AG04450 (cell line): ENCODE measurements at regions not wholly inside any gene's neighbourhood (a gene's known extent, or its start where the extent isn't known, plus 50 kb on each side); places are given as distances from the start of the nearest gene placed in this dataset.

Source experiments
- CTCF ChIA-PET: fragments of 300-600, 350-600 bp; formaldehyde crosslinking; extraction: SDS; loops from one replicate; lab custom pipeline; 2022; ENCODE audit warnings: antibody characterized with exemption, inconsistent platforms; lab: Charles Lee
- POLR2A ChIA-PET: fragments of 350-600 bp; formaldehyde crosslinking; extraction: SDS; loops from one replicate; lab custom pipeline; 2021; ENCODE audit warnings: antibody characterized with exemption, inconsistent platforms; lab: Yijun Ruan, JAX
- DNase-seq: peaks from one replicate; pipeline ENCODE4 v3.0.0-alpha.2; 2011; ENCODE audit warnings: low read depth, low spot score
- H3K27ac ChIP-seq: one replicate; pipeline ENCODE4 v1.5.1; 2012; ENCODE audit warnings: low read depth, low read length, control low read depth
- H3K27me3 ChIP-seq: one replicate; pipeline ENCODE4 v1.6.0; 2012; ENCODE audit warnings: low read length; ENCODE audit not compliant: control insufficient read depth, insufficient read depth
- H3K4me3 ChIP-seq: 2 replicates; pipeline ENCODE4 v1.5.1; 2011; ENCODE audit warnings: mild to moderate bottlenecking, low read depth, low read length, control low read depth
- H3K9me3 ChIP-seq: 2 replicates; pipeline ENCODE4 v1.5.1; 2012; ENCODE audit warnings: low read length; ENCODE audit not compliant: control insufficient read depth, insufficient read depth
- CTCF ChIP-seq: IDR thresholded peaks from 2 replicates; pipeline ENCODE4 v1.5.1; 2011; ENCODE audit warnings: low read depth, low read length, control low read depth, inconsistent platforms

GRCh38 chr4:10737337-10737736 lies 52.8 kb upstream of the CLNK start:
- H3K27me3 ChIP-seq, result peaks cover 5% of the 10 kb centered on the region
- no peak for TF ChIP-seq CTCF
- H3K27ac ChIP-seq, result no peak overlapping the region
- ChIA-PET CTCF (no interaction called here), POLR2A (no interaction called here)
- H3K4me3 ChIP-seq, result no peak overlapping the region
- no peak for DNase-seq
- no peaks in the 10 kb centered on the region for H3K9me3 ChIP-seq

GRCh38 chr4:10736895-10737294 lies 52.3 kb upstream of the CLNK start:
- no peak for TF ChIP-seq CTCF
- DNase-seq, result no peak
- Histone ChIP-seq H3K27ac (no peak overlapping the region), H3K4me3 (no peak overlapping the region), H3K27me3 (peaks cover 5% of the 10 kb centered on the region), H3K9me3 (no peaks in the 10 kb centered on the region)
- POLR2A ChIA-PET, result no interaction called here
- CTCF ChIA-PET, result no interaction called here

- no peaks in the 10 kb centered on the region for H3K9me3 ChIP-seq
- no peak for DNase-seq
- H3K27me3 ChIP-seq, result peaks cover 5% of the 10 kb centered on the region
- POLR2A ChIA-PET, result no interaction called here
- H3K4me3 ChIP-seq, result no peak overlapping the region
- no peak for TF ChIP-seq CTCF
- no peak overlapping the region for H3K27ac ChIP-seq
- CTCF ChIA-PET, result no interaction called here
Observed at GRCh38 chr4:10736266-10736665, 51.7 kb upstream of the CLNK start.

GRCh38 chr4:10734697-10735096 lies 50.1 kb upstream of the CLNK start:
- no peak for TF ChIP-seq CTCF
- H3K27ac ChIP-seq, result no peak overlapping the region
- ChIA-PET POLR2A (interaction anchor here (0.6 kb wide), 1 partner anchor 78 kb away, joined by 5 read pairs; no protein-coding TSS in a partner anchor), CTCF (no interaction called here)
- DNase-seq, result no peak
- H3K9me3 ChIP-seq, result no peaks in the 10 kb centered on the region
- peaks cover 5% of the 10 kb centered on the region for H3K27me3 ChIP-seq
- no peak overlapping the region for H3K4me3 ChIP-seq
